HCT116 (cell line): ENCODE measurements at regions not wholly inside any gene's neighbourhood (a gene's known extent, or its start where the extent isn't known, plus 50 kb on each side); places are given as distances from the start of the nearest gene placed in this dataset.

Experiments
- ATAC-seq: fragments of 200-7000 bp; cut with Tn5 transposase; 2 replicates; pipeline ENCODE4 v1.9.1; 2020; ENCODE audit warnings: mild to moderate bottlenecking, moderate library complexity
- BruUV-seq: library from RNA; stranded (reverse); fragments of 400-500 nt; replicated peaks from 2 replicates; lab custom pipeline; 2021; lab: Mats Ljungman, UMichigan
- CTCF ChIA-PET: fragments of 300-600 bp; sonication (Branson Sonifier 250); formaldehyde crosslinking; loops from one replicate; lab custom pipeline; 2021; ENCODE audit warnings: antibody characterized with exemption; lab: Charles Lee
- POLR2A ChIA-PET: fragments of 300-600, 350-600 bp; sonication (Branson Sonifier 250); formaldehyde crosslinking; loops from one replicate; lab custom pipeline; 2021; ENCODE audit warnings: antibody characterized with exemption; lab: Charles Lee
- RAD21 ChIA-PET, 2 experiments: fragments of 300-600 bp; sonication (Branson Sonifier 250); formaldehyde crosslinking; loops; one replicate each; lab custom pipeline; 2023; ENCODE audit warnings: low total read pairs in 2 of 2; ENCODE audit not compliant: uncharacterized antibody in 2 of 2, unreplicated experiment in 2 of 2, low non-redundant PET in 1 of 2; lab: Charles Lee
- DNase-seq: peaks from one replicate; pipeline ENCODE4 v3.0.0-alpha.2; 2010; ENCODE audit warnings: low read depth, low spot score
- H2AFZ ChIP-seq: fragments of 200-600 bp; shearing (Covaris generic), sonication (generic); 2 replicates; pipeline ENCODE4 v1.6.1; 2017; ENCODE audit warnings: low read depth, mixed run types, mixed read lengths, antibody characterized with exemption, low read length; ENCODE audit not compliant: poor library complexity, severe bottlenecking
- H3K27ac ChIP-seq: 2 replicates; pipeline ENCODE4 v1.5.1; 2012; ENCODE audit warnings: low read depth, low read length
- H3K27me3 ChIP-seq: fragments of 200-600 bp; sonication (generic); 2 replicates; pipeline ENCODE4 v1.6.1; 2016; ENCODE audit warnings: mixed run types, low read length, mixed read lengths; ENCODE audit not compliant: insufficient read depth
- H3K36me3 ChIP-seq, 2 experiments: fragments of 200-500 bp in 1 of 2; fragments of 200-600 bp in 1 of 2; sonication (Bioruptor generic) in 1 of 2; sonication (generic) in 1 of 2; 2 replicates each; pipeline versions ENCODE4 v1.5.1 to v1.6.1; 2014 to 2016; ENCODE audit warnings: low read length in 2 of 2, inconsistent platforms in 1 of 2, mixed read lengths in 1 of 2, mixed run types in 1 of 2; ENCODE audit not compliant: insufficient read depth in 2 of 2, control insufficient read depth in 1 of 2
- H3K4me1 ChIP-seq, 2 experiments: fragments of 200-600 bp in 1 of 2; sonication (generic) in 1 of 2; 2 replicates each; pipeline versions ENCODE4 v1.5.1 to v1.6.1; 2012 to 2017; ENCODE audit warnings: low read length in 2 of 2, inconsistent platforms in 1 of 2, mild to moderate bottlenecking in 1 of 2, mixed read lengths in 1 of 2, mixed run types in 1 of 2, moderate library complexity in 1 of 2; ENCODE audit not compliant: insufficient read depth in 2 of 2, control insufficient read depth in 1 of 2
- H3K4me2 ChIP-seq: fragments of 200-600 bp; sonication (generic); 2 replicates; pipeline ENCODE4 v1.6.1; 2017; ENCODE audit warnings: mixed run types, low read length, mixed read lengths
- H3K4me3 ChIP-seq, 2 experiments: fragments of 200-600 bp in 1 of 2; sonication (generic) in 1 of 2; replicated peaks in 1 of 2; 2 replicates each; pipeline ENCODE4 v1.5.1; 2011 to 2016; ENCODE audit warnings: low read length in 2 of 2, control low read depth in 1 of 2, low read depth in 1 of 2, mild to moderate bottlenecking in 1 of 2, mixed read lengths in 1 of 2, mixed run types in 1 of 2
- H3K79me2 ChIP-seq: fragments of 200-600 bp; sonication (generic); 2 replicates; pipeline ENCODE4 v1.6.1; 2017; ENCODE audit warnings: mild to moderate bottlenecking, mixed run types, low read length, moderate library complexity, mixed read lengths; ENCODE audit not compliant: insufficient read depth
- H3K9ac ChIP-seq: fragments of 200-600 bp; sonication (generic); 2 replicates; pipeline ENCODE4 v1.6.1; 2016; ENCODE audit warnings: low read length, mixed read lengths
- H3K9me2 ChIP-seq: fragments of 200-600 bp; sonication (generic), shearing (Covaris generic); 2 replicates; pipeline ENCODE4 v1.6.1; 2017; ENCODE audit warnings: mixed run types, mild to moderate bottlenecking, moderate library complexity; ENCODE audit not compliant: insufficient read depth
- H3K9me3 ChIP-seq, 2 experiments: fragments of 200-500 bp in 1 of 2; fragments of 200-600 bp in 1 of 2; sonication (Bioruptor generic) in 1 of 2; sonication (generic) in 1 of 2; 2 replicates each; pipeline ENCODE4 v1.6.1; 2014 to 2017; ENCODE audit warnings: low read length in 2 of 2, mixed read lengths in 2 of 2, inconsistent platforms in 1 of 2, low read depth in 1 of 2, mild to moderate bottlenecking in 1 of 2, mixed run types in 1 of 2, moderate library complexity in 1 of 2; ENCODE audit not compliant: control insufficient read depth in 1 of 2, insufficient read depth in 1 of 2
- H4K20me1 ChIP-seq: fragments of 200-600 bp; sonication (generic), shearing (Covaris generic); 2 replicates; pipeline ENCODE4 v1.6.1; 2017; ENCODE audit warnings: mixed run types, mild to moderate bottlenecking, moderate library complexity; ENCODE audit not compliant: insufficient read depth
- ATF3 ChIP-seq: IDR thresholded peaks from 2 replicates; pipeline ENCODE4 v1.6.1; 2012
- CBX3 ChIP-seq: IDR thresholded peaks from 2 replicates; pipeline ENCODE4 v1.6.1; 2012; ENCODE audit warnings: low read depth
- CTCF ChIP-seq, 3 experiments: fragments of 200-600 bp in 1 of 3; sonication (generic) in 1 of 3; IDR thresholded peaks in 2 of 3; conservative IDR thresholded peaks in 1 of 3; 2 replicates each; pipeline ENCODE4 v1.5.1; 2012 to 2017; ENCODE audit warnings: low read depth in 2 of 3, low read length in 2 of 3, antibody characterized with exemption in 1 of 3, borderline replicate concordance in 1 of 3, control low read depth in 1 of 3, mild to moderate bottlenecking in 1 of 3, mixed read lengths in 1 of 3, mixed run types in 1 of 3, moderate library complexity in 1 of 3; ENCODE audit not compliant: insufficient read depth in 1 of 3
- ELF1 ChIP-seq: IDR thresholded peaks from 2 replicates; pipeline ENCODE4 v1.6.1; 2012; ENCODE audit warnings: low read depth, borderline replicate concordance
- EZH2 ChIP-seq: fragments of 200-600 bp; sonication (generic); IDR thresholded peaks from 2 replicates; pipeline ENCODE4 v1.6.1; 2017; ENCODE audit warnings: antibody characterized with exemption, mixed run types
- EZH2phosphoT487 ChIP-seq: fragments of 200-600 bp; IDR thresholded peaks from 2 replicates; pipeline ENCODE4 v1.6.1; 2018; ENCODE audit warnings: antibody characterized with exemption, borderline replicate concordance
- FOSL1 ChIP-seq: IDR thresholded peaks from 2 replicates; pipeline ENCODE4 v1.6.1; 2012; ENCODE audit warnings: low read depth
- JUND ChIP-seq: IDR thresholded peaks from 2 replicates; pipeline ENCODE4 v1.6.1; 2012
- MAX ChIP-seq: IDR thresholded peaks from 2 replicates; pipeline ENCODE4 v1.6.1; 2012
- POLR2A ChIP-seq: IDR thresholded peaks from 2 replicates; pipeline ENCODE4 v1.7.0; 2011; ENCODE audit warnings: borderline replicate concordance; ENCODE audit not compliant: insufficient read depth, insufficient read length; ENCODE audit errors: extremely low read depth
- POLR2AphosphoS5 ChIP-seq: IDR thresholded peaks from 2 replicates; pipeline ENCODE4 v1.6.1; 2011; ENCODE audit warnings: mild to moderate bottlenecking, low read depth, low read length, moderate library complexity
- RAD21 ChIP-seq: IDR thresholded peaks from 2 replicates; pipeline ENCODE4 v1.6.1; 2012; ENCODE audit warnings: low read depth, mild to moderate bottlenecking
- REST ChIP-seq: IDR thresholded peaks from 2 replicates; pipeline ENCODE4 v1.6.1; 2012; ENCODE audit warnings: low read depth
- SIN3A ChIP-seq: IDR thresholded peaks from 2 replicates; pipeline ENCODE4 v1.6.1; 2012; ENCODE audit warnings: low read depth
- SP1 ChIP-seq: IDR thresholded peaks from 2 replicates; pipeline ENCODE4 v1.6.1; 2012; ENCODE audit warnings: low read depth
- TCF7L2 ChIP-seq: IDR thresholded peaks from 2 replicates; pipeline ENCODE4 v1.7.0; 2011; ENCODE audit warnings: borderline replicate concordance, inconsistent platforms; ENCODE audit not compliant: insufficient read depth, insufficient read length; ENCODE audit errors: extremely low read depth
- YY1 ChIP-seq: IDR thresholded peaks from 2 replicates; pipeline ENCODE4 v1.6.1; 2011; ENCODE audit warnings: low read length, low read depth, moderate library complexity, mild to moderate bottlenecking; ENCODE audit not compliant: insufficient replicate concordance; ENCODE audit errors: extremely low read depth
- ZBTB33 ChIP-seq: IDR thresholded peaks from 2 replicates; pipeline ENCODE4 v1.6.1; 2011; ENCODE audit warnings: mild to moderate bottlenecking, low read length, moderate library complexity; ENCODE audit not compliant: insufficient replicate concordance; ENCODE audit errors: extremely low read depth
- ZNF274 ChIP-seq: fragments of 200-500 bp; sonication (Bioruptor generic); IDR thresholded peaks from 2 replicates; pipeline ENCODE4 v1.6.1; 2014; ENCODE audit warnings: mild to moderate bottlenecking, low read depth, low read length, inconsistent platforms
- intact Hi-C: fragments of 100-400 bp; cut with micrococcal nuclease; formaldehyde crosslinking; loops from 2 replicates; pipeline ENCODE4 v1.10.0; 2022

DNA sequence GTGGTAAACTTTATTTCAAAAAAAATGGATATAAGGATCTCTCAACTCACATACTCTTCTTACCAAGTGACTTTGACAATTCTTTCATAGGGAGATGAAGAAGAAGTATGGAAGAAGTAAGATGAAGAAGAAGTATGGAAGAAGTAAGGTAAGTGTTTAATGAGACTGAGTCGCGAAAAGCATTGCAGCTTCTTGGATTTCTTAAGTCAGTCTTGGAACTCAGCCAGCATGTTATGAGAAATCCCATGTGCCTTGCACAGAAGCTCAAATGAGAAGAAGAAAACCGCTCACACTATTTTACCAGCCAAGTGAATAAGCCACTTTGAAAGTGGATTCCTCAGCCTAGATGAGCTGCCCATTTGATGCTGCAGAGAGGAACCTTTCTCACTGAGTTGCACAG lies 332.0 kb upstream of the CCDC179 start:
- TF ChIP-seq EZH2 (no peak), FOSL1 (no peak), ZBTB33 (no peak), CBX3 (no peak), REST (no peak), ZNF274 (no peak), SP1 (no peak), ELF1 (no peak), CTCF (IDR thresholded peaks at IDR 0.05 in 2 of 3, conservative IDR thresholded peaks at IDR 0.05 in 1 of 3; ENCODE audit: borderline replicate concordance in 1 of 3, insufficient read depth in 1 of 3, low read depth in 2 of 3, low read length in 2 of 3) (no peak), JUND (no peak), YY1 (no peak), POLR2AphosphoS5 (no peak), ATF3 (no peak), POLR2A (no peak), TCF7L2 (no peak), RAD21 (no peak), SIN3A (no peak), MAX (no peak), EZH2phosphoT487 (no peak)
- Histone ChIP-seq H3K4me2 (no peak overlapping the region), H4K20me1 (no peaks in the 10 kb centered on the region), H3K4me1 (no peaks in the 10 kb centered on the region), H3K9me3 (peaks cover 0 to 3% of the 10 kb centered on the region in 2 experiments; a peak in 1 of 4 replicates), H2AFZ (no peak overlapping the region), H3K27ac (no peak overlapping the region), H3K9ac (no peak overlapping the region), H3K79me2 (no peaks in the 10 kb centered on the region), H3K36me3 (no peaks in the 10 kb centered on the region), H3K4me3 (no peak overlapping the region), H3K27me3 (no peaks in the 10 kb centered on the region), H3K9me2 (no peaks in the 10 kb centered on the region)
- ChIA-PET CTCF (no interaction called here), RAD21 (no interaction called here), POLR2A (no interaction called here)
- intact Hi-C loops = no loop called here
- BruUV-seq = no TSS peak
- no peak for DNase-seq
- no peak for ATAC-seq
